GM19239 (cell line): ENCODE measurements at regions not wholly inside any gene's neighbourhood (a gene's known extent, or its start where the extent isn't known, plus 50 kb on each side); places are given as distances from the start of the nearest gene placed in this dataset.

ENCODE experiments used
- DNase-seq: peaks from one replicate; pipeline ENCODE4 v3.0.0; 2011; ENCODE audit warnings: low spot score; ENCODE audit not compliant: insufficient read length
- FAIRE-seq: peaks from 2 replicates; lab custom pipeline; 2011; peaks lifted over from hg19 to GRCh38; lab: Jason Lieb, UNC

- no peak for FAIRE-seq
- no peak for DNase-seq
Measured at GRCh38 chr14:97221572-97222285, 424.5 kb downstream of the VRK1 start.

- no peak for FAIRE-seq
Measured at GRCh38 chr14:97224016-97224415, 426.8 kb downstream of the VRK1 start.

GRCh38 chr14:97230051-97230450 lies 432.9 kb downstream of the VRK1 start:
- FAIRE-seq (no peak), DNase-seq (no peak)

More at GRCh38 chr14:97224016-97224415, 426.8 kb downstream of the VRK1 start:
- no peak for DNase-seq

- DNase-seq (no peak), FAIRE-seq (no peak)
Measured at GRCh38 chr14:97233319-97233985, 436.3 kb downstream of the VRK1 start.

GRCh38 chr14:97246648-97247047 lies 449.5 kb downstream of the VRK1 start:
- DNase-seq = no peak
- no peak for FAIRE-seq

- no peak for FAIRE-seq
- DNase-seq = no peak
Measured at GRCh38 chr14:97248973-97249372, 451.8 kb downstream of the VRK1 start.

GRCh38 chr14:97250931-97251330 lies 453.7 kb downstream of the VRK1 start:
- DNase-seq (no peak), FAIRE-seq (no peak)

- DNase-seq (no peak), FAIRE-seq (no peak)
Measured at GRCh38 chr14:97251491-97252155, 454.4 kb downstream of the VRK1 start.

- DNase-seq = no peak
- no peak for FAIRE-seq
Measured at GRCh38 chr14:97253756-97254155, 456.6 kb downstream of the VRK1 start.

- FAIRE-seq (no peak), DNase-seq (no peak)
Measured at GRCh38 chr14:97262336-97262735, 465.2 kb downstream of the VRK1 start.

GRCh38 chr14:97264516-97265230 lies 467.5 kb downstream of the VRK1 start:
- DNase-seq (no peak), FAIRE-seq (no peak)

GRCh38 chr14:97266653-97267052 lies 469.5 kb downstream of the VRK1 start:
- FAIRE-seq (no peak), DNase-seq (no peak)

GRCh38 chr14:97267509-97267908 lies 470.3 kb downstream of the VRK1 start:
- DNase-seq (no peak), FAIRE-seq (no peak)

GRCh38 chr14:97268097-97268496 lies 470.9 kb downstream of the VRK1 start:
- FAIRE-seq = no peak
- DNase-seq = no peak

GRCh38 chr14:97270308-97270707 lies 473.1 kb downstream of the VRK1 start:
- no peak for DNase-seq

GRCh38 chr14:97271451-97271960 lies 474.3 kb downstream of the VRK1 start:
- no peak for FAIRE-seq

More at GRCh38 chr14:97270308-97270707, 473.1 kb downstream of the VRK1 start:
- no peak for FAIRE-seq

GRCh38 chr14:97273540-97273939 lies 476.4 kb downstream of the VRK1 start:
- no peak for FAIRE-seq
- DNase-seq = no peak

More at GRCh38 chr14:97271451-97271960, 474.3 kb downstream of the VRK1 start:
- DNase-seq = no peak

GRCh38 chr14:97274626-97275025 lies 477.4 kb downstream of the VRK1 start:
- FAIRE-seq = no peak
- no peak for DNase-seq

GRCh38 chr14:97275276-97275675 lies 478.1 kb downstream of the VRK1 start:
- DNase-seq = no peak
- no peak for FAIRE-seq

GRCh38 chr14:97276573-97276972 lies 479.4 kb downstream of the VRK1 start:
- FAIRE-seq (no peak), DNase-seq (no peak)
